IMR-90 (cell line): ENCODE measurements at regions not wholly inside any gene's neighbourhood (a gene's known extent, or its start where the extent isn't known, plus 50 kb on each side); places are given as distances from the start of the nearest gene placed in this dataset.

ENCODE experiments used
- ATAC-seq: fragments of 200-7000 bp; cut with Tn5 transposase; 2 replicates; pipeline ENCODE4 v1.9.1; 2020; ENCODE audit warnings: low read depth, mild to moderate bottlenecking, moderate library complexity
- BruUV-seq: library from RNA; stranded (reverse); fragments of 400-500 nt; replicated peaks from 2 replicates; lab custom pipeline; 2021; lab: Mats Ljungman, UMichigan
- CTCF ChIA-PET: fragments of 300-600 bp; formaldehyde crosslinking; extraction: SDS; loops from one replicate; lab custom pipeline; 2021; ENCODE audit warnings: antibody characterized with exemption; lab: Yijun Ruan, JAX
- POLR2A ChIA-PET: fragments of 300-600 bp; sonication (Branson Sonifier 250); formaldehyde crosslinking; loops from one replicate; lab custom pipeline; 2022; ENCODE audit warnings: antibody characterized with exemption; ENCODE audit not compliant: unreplicated experiment; lab: Charles Lee
- DNase-seq: peaks from one replicate; pipeline ENCODE4 v3.0.0; 2013
- H2AFZ ChIP-seq: replicated peaks from 2 replicates; pipeline ENCODE3; 2013; ENCODE audit warnings: low read length, mild to moderate bottlenecking; ENCODE audit not compliant: poor library complexity
- H2AK5ac ChIP-seq: 2 replicates; pipeline ENCODE4 v1.6.1; 2013; ENCODE audit warnings: low read depth, low read length, inconsistent platforms
- H2AK9ac ChIP-seq: replicated peaks from 2 replicates; pipeline ENCODE3; 2013; ENCODE audit warnings: mild to moderate bottlenecking, low read depth, low read length, moderate library complexity; ENCODE audit not compliant: poor library complexity
- H2BK120ac ChIP-seq: 2 replicates; pipeline ENCODE4 v1.6.1; 2013; ENCODE audit warnings: low read depth, low read length, inconsistent platforms
- H2BK15ac ChIP-seq: 3 replicates; pipeline ENCODE4 v1.6.1; 2013; ENCODE audit warnings: low read depth, low read length, inconsistent platforms
- H2BK20ac ChIP-seq: 2 replicates; pipeline ENCODE4 v1.6.1; 2013; ENCODE audit warnings: low read depth, mild to moderate bottlenecking, inconsistent platforms, low read length, moderate library complexity
- H2BK5ac ChIP-seq: 2 replicates; pipeline ENCODE4 v1.6.1; 2013; ENCODE audit warnings: mild to moderate bottlenecking, low read depth, low read length, inconsistent platforms; ENCODE audit not compliant: poor library complexity, severe bottlenecking
- H3K14ac ChIP-seq: replicated peaks from 2 replicates; pipeline ENCODE4 v1.6.1; 2013; ENCODE audit warnings: low read depth, low read length, inconsistent platforms
- H3K18ac ChIP-seq: 2 replicates; pipeline ENCODE4 v1.6.1; 2013; ENCODE audit warnings: low read depth, low read length, control low read depth
- H3K23ac ChIP-seq: 2 replicates; pipeline ENCODE4 v1.6.1; 2013; ENCODE audit warnings: low read depth, low read length, inconsistent platforms
- H3K27ac ChIP-seq: 2 replicates; pipeline ENCODE4 v1.5.1; 2013; ENCODE audit warnings: mild to moderate bottlenecking, control low read depth, low read length; ENCODE audit not compliant: insufficient read depth
- H3K27me3 ChIP-seq: 2 replicates; pipeline ENCODE4 v1.6.1; 2013; ENCODE audit warnings: low read length; ENCODE audit not compliant: control insufficient read depth, insufficient read depth
- H3K36me3 ChIP-seq: 2 replicates; pipeline ENCODE4 v1.6.1; 2013; ENCODE audit warnings: low read length, mixed read lengths; ENCODE audit not compliant: control insufficient read depth, insufficient read depth
- H3K4ac ChIP-seq: 2 replicates; pipeline ENCODE4 v1.6.1; 2013; ENCODE audit warnings: low read depth, low read length, inconsistent platforms
- H3K4me1 ChIP-seq: 2 replicates; pipeline ENCODE4 v1.6.1; 2013; ENCODE audit warnings: low read length, mixed read lengths; ENCODE audit not compliant: control insufficient read depth, insufficient read depth
- H3K4me2 ChIP-seq: 2 replicates; pipeline ENCODE4 v1.6.1; 2013; ENCODE audit warnings: low read depth, mild to moderate bottlenecking, control low read depth, low read length, moderate library complexity
- H3K4me3 ChIP-seq: 2 replicates; pipeline ENCODE4 v1.5.1; 2013; ENCODE audit warnings: low read depth, mild to moderate bottlenecking, control low read depth, low read length, moderate library complexity; ENCODE audit not compliant: insufficient read depth
- H3K56ac ChIP-seq: 2 replicates; pipeline ENCODE4 v1.6.1; 2013; ENCODE audit warnings: low read length, inconsistent platforms; ENCODE audit not compliant: insufficient read depth; ENCODE audit errors: extremely low read depth
- H3K79me1 ChIP-seq, 2 experiments: 2 replicates each; pipeline ENCODE4 v1.6.1; 2013; ENCODE audit warnings: low read length in 2 of 2, inconsistent platforms in 1 of 2, low read depth in 1 of 2
- H3K9ac ChIP-seq: 2 replicates; pipeline ENCODE4 v1.6.1; 2013; ENCODE audit warnings: low read depth, low read length, control low read depth
- H3K9me1 ChIP-seq: 2 replicates; pipeline ENCODE4 v1.6.1; 2013; ENCODE audit warnings: low read length, inconsistent platforms; ENCODE audit not compliant: insufficient read depth
- H3K9me3 ChIP-seq: 2 replicates; pipeline ENCODE4 v1.6.1; 2013; ENCODE audit warnings: low read length; ENCODE audit not compliant: control insufficient read depth, insufficient read depth
- H4K20me1 ChIP-seq: 2 replicates; pipeline ENCODE4 v1.6.1; 2013; ENCODE audit warnings: low read length, inconsistent platforms; ENCODE audit not compliant: insufficient read depth
- H4K5ac ChIP-seq: 2 replicates; pipeline ENCODE4 v1.6.1; 2013; ENCODE audit warnings: mild to moderate bottlenecking, low read depth, low read length, control low read depth
- H4K8ac ChIP-seq, 2 experiments: 2 replicates each; pipeline ENCODE4 v1.6.1; 2013; ENCODE audit warnings: low read depth in 2 of 2, low read length in 2 of 2, control low read depth in 1 of 2, inconsistent platforms in 1 of 2
- H4K91ac ChIP-seq: 2 replicates; pipeline ENCODE4 v1.6.1; 2013; ENCODE audit warnings: low read depth, low read length, inconsistent platforms; ENCODE audit not compliant: insufficient read depth
- BHLHE40 ChIP-seq: fragments of 150-350 bp; IDR thresholded peaks from 2 replicates; pipeline ENCODE4 v1.6.1; 2016; ENCODE audit warnings: mild to moderate bottlenecking, low read depth, low read length
- CHD1 ChIP-seq: IDR thresholded peaks from 2 replicates; pipeline ENCODE4 v1.6.1; 2012; ENCODE audit warnings: low read depth, low read length, improper control_type of control experiment
- MAFK ChIP-seq: IDR thresholded peaks from 2 replicates; pipeline ENCODE4 v1.6.1; 2012; ENCODE audit warnings: low read depth, low read length, improper control_type of control experiment
- MAZ ChIP-seq: IDR thresholded peaks from 2 replicates; pipeline ENCODE4 v1.6.1; 2012; ENCODE audit warnings: low read depth, mild to moderate bottlenecking, low read length, improper control_type of control experiment, moderate library complexity, borderline replicate concordance
- MXI1 ChIP-seq: IDR thresholded peaks from 2 replicates; pipeline ENCODE4 v1.6.1; 2012; ENCODE audit warnings: low read depth, mild to moderate bottlenecking, low read length, moderate library complexity, borderline replicate concordance
- POLR2A ChIP-seq: IDR thresholded peaks from 2 replicates; pipeline ENCODE4 v1.6.1; 2012; ENCODE audit warnings: mild to moderate bottlenecking, low read depth, low read length
- RAD21 ChIP-seq: IDR thresholded peaks from 2 replicates; pipeline ENCODE4 v1.6.1; 2012; ENCODE audit warnings: low read length, improper control_type of control experiment
- RCOR1 ChIP-seq: IDR thresholded peaks from 2 replicates; pipeline ENCODE4 v1.6.1; 2012; ENCODE audit warnings: mild to moderate bottlenecking, low read length, improper control_type of control experiment; ENCODE audit not compliant: insufficient replicate concordance
- RFX5 ChIP-seq: IDR thresholded peaks from 2 replicates; pipeline ENCODE4 v1.8.0; 2012; ENCODE audit warnings: low read depth, mild to moderate bottlenecking, low read length, moderate library complexity
- WGBS, 2 experiments: methylation state at CpG; one replicate each; pipeline versions ENCODE4 v1.1.5 to v1.1.7; 2013; ENCODE audit warnings: missing lambda C conversion rate in 2 of 2; ENCODE audit not compliant: insufficient read length in 1 of 2; ENCODE audit errors: extremely low coverage in 2 of 2; 5-methylcytosine and 5-hydroxymethylcytosine counted together
- dilution Hi-C: fragments of 300-500 bp; cut with HindIII; formaldehyde crosslinking; loops from one replicate; pipeline ENCODE4 v1.14.3; 2018; ENCODE audit warnings: low sequenced_read_pairs; ENCODE audit not compliant: unreplicated experiment
- in situ Hi-C: fragments of 300-500 bp; cut with MboI; formaldehyde crosslinking; loops from 3 replicates; pipeline ENCODE4 v1.14.3; 2019; ENCODE audit warnings: low sequenced_read_pairs, inconsistent platforms, mixed read lengths
- intact Hi-C: fragments of 100-400 bp; cut with micrococcal nuclease; formaldehyde crosslinking; loops from 2 replicates; pipeline ENCODE4 v1.10.0; 2022
- TF ChIP-seq, protein P1 (sequence below): conservative IDR thresholded peaks from 2 replicates; pipeline ENCODE4 v1.5.1; 2012; ENCODE audit warnings: mild to moderate bottlenecking, low read depth, low read length, improper control_type of control experiment
- TF ChIP-seq, protein P2 (sequence below): fragments of 150-350 bp; IDR thresholded peaks from 2 replicates; pipeline ENCODE4 v1.6.1; 2016; ENCODE audit warnings: low read depth, mild to moderate bottlenecking, low read length, moderate library complexity, borderline replicate concordance

DNA sequence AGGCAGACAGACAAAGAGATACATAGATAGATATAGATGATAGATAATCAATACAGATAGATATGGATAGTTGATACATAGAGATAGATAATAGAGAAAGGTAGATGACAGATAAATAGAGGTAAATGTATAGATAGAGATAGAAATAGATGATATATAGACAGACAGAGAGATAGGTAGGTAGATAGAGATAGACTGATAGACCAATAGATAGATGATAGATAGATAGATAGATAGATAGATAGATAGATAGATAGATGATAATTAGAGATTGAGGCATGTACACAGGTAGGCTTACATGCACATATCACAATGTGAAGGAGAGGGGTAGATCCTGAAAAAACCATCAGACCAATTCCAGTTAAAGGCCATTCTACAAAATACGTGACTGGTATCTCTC, 724.7 kb downstream of the GALR1 start:
- dilution Hi-C loops, result no loop called here
- H2BK15ac ChIP-seq, result no peak overlapping the region
- no peak overlapping the region for H3K9ac ChIP-seq
- H3K56ac ChIP-seq, result no peak overlapping the region
- H4K8ac ChIP-seq, result no peak overlapping the region
- intact Hi-C loops, result no loop called here
- no peak overlapping the region for H4K5ac ChIP-seq
- no peaks in the 10 kb centered on the region for H3K36me3 ChIP-seq
- H3K27ac ChIP-seq, result no peak overlapping the region
- no peak overlapping the region for H3K18ac ChIP-seq
- H3K9me3 ChIP-seq, result peaks cover 35% of the 10 kb centered on the region
- CTCF ChIA-PET, result no interaction called here
- ATAC-seq, result no peak
- H3K4me3 ChIP-seq, result no peak overlapping the region
- no peak overlapping the region for H2BK120ac ChIP-seq
- no peaks in the 10 kb centered on the region for H4K20me1 ChIP-seq
- H2AK5ac ChIP-seq, result no peak overlapping the region
- no peaks in the 10 kb centered on the region for H3K27me3 ChIP-seq
- H3K14ac ChIP-seq, result no peak overlapping the region
- H2AFZ ChIP-seq, result no peak overlapping the region
- H2BK20ac ChIP-seq, result no peak overlapping the region
- no peak overlapping the region for H4K91ac ChIP-seq
- no peaks in the 10 kb centered on the region for H3K79me1 ChIP-seq
- in situ Hi-C loops, result no loop called here
- no peaks in the 10 kb centered on the region for H3K9me1 ChIP-seq
- no peak overlapping the region for H3K23ac ChIP-seq
- TF ChIP-seq RFX5 (no peak), MAFK (no peak), MXI1 (no peak), POLR2A (no peak), MAZ (no peak), BHLHE40 (no peak), CHD1 (no peak), RAD21 (no peak), RCOR1 (no peak)
- TF ChIP-seq, protein P1, sequence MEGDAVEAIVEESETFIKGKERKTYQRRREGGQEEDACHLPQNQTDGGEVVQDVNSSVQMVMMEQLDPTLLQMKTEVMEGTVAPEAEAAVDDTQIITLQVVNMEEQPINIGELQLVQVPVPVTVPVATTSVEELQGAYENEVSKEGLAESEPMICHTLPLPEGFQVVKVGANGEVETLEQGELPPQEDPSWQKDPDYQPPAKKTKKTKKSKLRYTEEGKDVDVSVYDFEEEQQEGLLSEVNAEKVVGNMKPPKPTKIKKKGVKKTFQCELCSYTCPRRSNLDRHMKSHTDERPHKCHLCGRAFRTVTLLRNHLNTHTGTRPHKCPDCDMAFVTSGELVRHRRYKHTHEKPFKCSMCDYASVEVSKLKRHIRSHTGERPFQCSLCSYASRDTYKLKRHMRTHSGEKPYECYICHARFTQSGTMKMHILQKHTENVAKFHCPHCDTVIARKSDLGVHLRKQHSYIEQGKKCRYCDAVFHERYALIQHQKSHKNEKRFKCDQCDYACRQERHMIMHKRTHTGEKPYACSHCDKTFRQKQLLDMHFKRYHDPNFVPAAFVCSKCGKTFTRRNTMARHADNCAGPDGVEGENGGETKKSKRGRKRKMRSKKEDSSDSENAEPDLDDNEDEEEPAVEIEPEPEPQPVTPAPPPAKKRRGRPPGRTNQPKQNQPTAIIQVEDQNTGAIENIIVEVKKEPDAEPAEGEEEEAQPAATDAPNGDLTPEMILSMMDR, result no peak
- TF ChIP-seq, protein P2, sequence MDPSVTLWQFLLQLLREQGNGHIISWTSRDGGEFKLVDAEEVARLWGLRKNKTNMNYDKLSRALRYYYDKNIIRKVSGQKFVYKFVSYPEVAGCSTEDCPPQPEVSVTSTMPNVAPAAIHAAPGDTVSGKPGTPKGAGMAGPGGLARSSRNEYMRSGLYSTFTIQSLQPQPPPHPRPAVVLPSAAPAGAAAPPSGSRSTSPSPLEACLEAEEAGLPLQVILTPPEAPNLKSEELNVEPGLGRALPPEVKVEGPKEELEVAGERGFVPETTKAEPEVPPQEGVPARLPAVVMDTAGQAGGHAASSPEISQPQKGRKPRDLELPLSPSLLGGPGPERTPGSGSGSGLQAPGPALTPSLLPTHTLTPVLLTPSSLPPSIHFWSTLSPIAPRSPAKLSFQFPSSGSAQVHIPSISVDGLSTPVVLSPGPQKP, result no peak
- no CpG with 5 or more reads among the region's 1 CpG for WGBS, 2 experiments
- H2BK5ac ChIP-seq, result no peak overlapping the region
- H3K4ac ChIP-seq, result no peak overlapping the region
- no peak overlapping the region for H3K4me2 ChIP-seq
- POLR2A ChIA-PET, result no interaction called here
- no peak for DNase-seq
- no TSS peak for BruUV-seq
- no peaks in the 10 kb centered on the region for H3K4me1 ChIP-seq
- H2AK9ac ChIP-seq, result no peak overlapping the region
